Activated effector memory CD4-positive, alpha-beta T cell treated with anti-CD3 and anti-CD28 coated beads, Interleukin-2, amount 50 U/mL, for 16 hours (primary cell): ENCODE measurements at regions not wholly inside any gene's neighbourhood (a gene's known extent, or its start where the extent isn't known, plus 50 kb on each side); places are given as distances from the start of the nearest gene placed in this dataset.
"Not testable (repeated sequence)": the region's sequence is repeated elsewhere in the genome, so short reads cannot be mapped to it uniquely, and the experiment has no call there.

Source experiments
- DNase-seq: peaks from one replicate; pipeline ENCODE4 v3.0.0-alpha.2; 2020

- DNase-seq: no peak
These were observed 228.7 kb upstream of the FZD8 start for GRCh38 chr10:35870665-35871310.

GRCh38 chr10:35858676-35859283 is 216.7 kb upstream of the FZD8 start:
- not testable (repeated sequence) for DNase-seq

- no peak for DNase-seq
These were observed 215.8 kb upstream of the FZD8 start for GRCh38 chr10:35857860-35858259.

DNA sequence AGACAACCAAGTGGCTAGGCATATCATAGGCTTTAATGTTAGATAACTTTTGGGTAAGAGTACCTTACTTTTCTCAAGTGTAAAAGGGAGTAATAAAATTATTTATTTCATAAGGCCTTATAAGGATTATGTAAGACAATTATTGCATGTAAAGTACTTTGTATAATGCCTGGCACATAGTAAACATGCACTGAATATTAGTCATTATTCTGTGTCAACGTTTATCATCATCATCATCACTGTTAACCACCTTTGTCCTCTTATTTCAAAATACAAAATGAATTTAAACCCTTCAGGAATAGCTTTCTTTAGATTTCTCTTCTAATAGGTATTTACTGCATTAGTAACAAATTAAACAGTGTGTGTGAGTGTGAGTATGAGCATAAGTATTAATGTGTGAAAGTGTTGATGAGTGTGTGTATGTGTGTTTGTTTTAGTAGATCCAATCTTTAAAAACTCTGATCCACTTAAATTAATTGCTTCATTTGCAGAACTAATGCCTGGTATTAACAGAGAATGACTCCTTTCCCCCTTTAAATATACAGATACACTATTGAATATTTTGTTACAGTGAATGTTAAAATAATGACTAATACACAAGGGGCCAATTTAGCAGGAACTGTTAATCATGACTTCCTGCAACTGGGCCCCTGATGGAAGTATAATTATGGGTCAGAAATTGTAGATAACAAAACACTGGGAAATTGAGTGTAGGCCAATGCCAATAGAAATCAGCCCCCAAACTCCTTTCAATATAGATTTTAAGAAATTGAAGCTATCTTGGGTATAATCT is 213.3 kb upstream of the FZD8 start:
- no peak for DNase-seq

DNA sequence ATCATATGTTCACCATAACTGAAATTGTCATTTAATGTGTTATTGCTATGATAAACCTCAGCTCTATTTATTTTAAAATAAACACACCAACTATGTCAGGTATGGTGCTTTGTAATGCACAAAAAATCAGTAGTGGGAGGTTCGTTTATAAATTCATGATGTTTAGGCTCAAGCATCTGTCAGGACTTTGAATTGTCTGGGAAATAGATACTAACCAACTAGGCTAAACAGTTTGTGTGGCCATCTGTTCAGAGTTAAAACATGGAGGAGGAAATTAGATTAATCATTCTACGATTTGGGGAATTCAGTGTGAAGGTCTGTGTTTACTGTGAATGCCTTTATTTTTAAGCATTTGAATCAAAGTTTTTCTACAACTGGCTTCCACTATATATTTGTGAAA is 212.6 kb upstream of the FZD8 start:
- no peak for DNase-seq

GRCh38 chr10:35852721-35853120 is 210.6 kb upstream of the FZD8 start:
- DNase-seq: no peak

DNA sequence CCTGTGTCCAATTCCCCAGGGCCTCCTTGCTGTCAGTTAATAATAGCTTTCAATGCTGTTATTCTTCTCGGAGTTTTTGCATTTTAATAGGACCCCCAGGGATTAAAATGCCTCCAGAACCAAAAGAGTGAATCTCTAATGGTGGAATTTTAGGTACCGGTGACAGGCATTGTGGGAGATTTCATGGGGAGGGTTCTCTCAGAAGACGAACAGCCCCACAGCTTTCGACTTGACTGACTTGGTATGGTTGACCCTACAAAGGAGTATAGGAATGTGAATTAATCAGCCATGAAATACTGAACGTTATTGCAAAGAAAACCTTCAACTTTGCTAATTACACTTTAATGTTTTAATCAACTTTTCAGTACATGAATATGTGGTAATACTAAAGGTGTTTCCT is 206.3 kb upstream of the FZD8 start:
- no peak for DNase-seq

GRCh38 chr10:35844686-35845085 is 202.6 kb upstream of the FZD8 start:
- no peak for DNase-seq

DNA sequence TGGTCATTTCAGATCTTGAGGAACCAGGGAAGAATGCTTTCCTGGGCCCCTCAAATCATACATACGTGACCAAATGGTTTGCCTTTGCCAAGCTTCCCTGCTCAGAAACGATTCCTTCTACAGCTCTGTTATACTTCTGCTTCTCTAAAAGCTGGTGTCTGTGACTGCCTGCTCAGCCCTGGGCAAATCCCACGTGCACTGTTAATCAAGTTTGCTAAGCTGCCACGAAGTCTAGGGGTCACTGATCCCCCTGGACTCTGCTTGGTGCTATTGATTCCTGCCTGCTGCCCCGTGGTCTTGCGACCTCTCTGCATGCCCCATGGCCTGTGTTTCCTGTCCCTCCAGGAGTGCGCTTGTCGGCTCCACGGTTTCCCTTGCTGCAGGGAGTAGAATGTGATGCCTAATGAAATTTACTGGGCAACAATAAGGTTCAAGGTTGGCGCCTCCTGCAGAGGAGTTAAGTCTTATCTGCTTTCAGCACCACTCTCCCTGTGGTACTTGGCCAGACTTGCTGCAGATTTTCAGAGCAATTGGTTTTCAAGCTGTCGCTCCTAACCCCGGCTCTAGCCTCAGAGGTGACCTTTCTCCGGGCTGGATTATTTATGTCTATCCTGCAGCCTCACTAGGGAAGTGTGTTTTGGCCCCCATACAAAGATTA is 201.6 kb upstream of the FZD8 start:
- no peak for DNase-seq

- no peak for DNase-seq
These were observed 196.0 kb upstream of the FZD8 start for GRCh38 chr10:35838054-35838453.

DNA sequence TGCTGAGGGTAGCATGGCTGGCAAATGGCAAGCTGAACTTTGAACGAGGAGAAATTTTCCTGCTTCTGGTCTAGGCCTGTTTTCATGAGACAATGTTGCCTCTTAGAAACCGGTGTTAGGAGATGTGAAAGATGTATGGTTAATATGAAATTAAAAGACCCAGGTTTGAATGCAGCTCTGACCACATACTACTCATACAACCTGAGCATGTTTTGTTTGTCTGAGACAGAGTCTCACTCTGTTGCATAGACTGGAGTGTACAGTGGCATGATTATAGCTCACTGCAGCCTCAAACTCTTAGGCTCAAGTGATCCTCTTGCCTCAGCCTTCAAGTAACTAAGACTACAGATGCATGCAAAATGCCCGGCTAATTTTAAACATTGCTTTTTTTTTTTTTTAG is 193.4 kb upstream of the FZD8 start:
- DNase-seq: no peak

DNA sequence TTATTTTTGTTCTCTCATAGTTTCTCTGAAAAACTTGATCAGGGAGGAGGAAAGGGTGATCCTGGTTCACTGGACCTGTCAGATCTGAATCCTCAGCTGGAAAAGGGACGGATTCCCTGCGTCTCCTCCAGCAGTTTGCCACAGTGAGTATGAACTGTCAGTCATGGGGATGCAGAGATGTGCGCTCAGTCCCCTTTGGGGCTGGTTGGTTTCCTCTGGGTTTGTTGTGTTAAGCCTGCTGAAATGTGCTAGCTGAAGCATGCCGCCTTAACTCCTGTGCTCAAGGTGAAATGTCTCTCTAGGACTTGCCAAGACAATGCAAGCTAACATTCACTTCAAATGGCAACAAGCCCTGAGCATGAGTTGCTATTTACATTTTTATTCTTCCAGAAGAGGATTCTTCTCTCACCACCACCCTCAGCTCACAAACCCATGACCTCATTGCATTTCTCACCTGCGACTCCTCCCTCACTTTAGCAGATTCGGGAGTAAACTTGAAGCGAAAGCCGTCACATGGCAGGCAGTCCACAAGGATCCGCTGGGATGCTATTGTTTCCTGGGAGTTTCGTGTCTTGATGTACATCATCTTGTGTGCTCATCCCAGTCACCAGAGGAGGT is 192.9 kb upstream of the FZD8 start:
- no peak for DNase-seq

GRCh38 chr10:35827783-35828182 is 185.7 kb upstream of the FZD8 start:
- DNase-seq: no peak

DNA sequence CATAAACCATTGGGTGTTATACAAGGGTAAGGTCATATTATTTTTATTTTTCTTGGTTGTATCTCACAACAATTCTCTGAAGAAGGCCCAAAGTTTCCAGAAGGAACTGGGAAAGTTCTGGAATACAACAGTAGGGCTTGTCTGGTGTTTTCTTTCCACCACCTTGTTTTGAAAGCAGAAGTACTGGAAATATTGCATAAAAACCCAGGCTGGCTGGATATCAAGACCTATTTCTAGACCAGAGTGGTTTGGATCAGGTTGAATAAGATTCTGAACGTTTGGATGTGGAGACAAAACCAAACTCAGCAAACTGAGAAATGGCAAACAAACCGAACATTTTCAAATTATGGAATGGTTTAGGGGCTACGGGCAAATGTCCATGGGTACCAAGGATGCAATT is 182.6 kb upstream of the FZD8 start:
- DNase-seq: no peak

DNA sequence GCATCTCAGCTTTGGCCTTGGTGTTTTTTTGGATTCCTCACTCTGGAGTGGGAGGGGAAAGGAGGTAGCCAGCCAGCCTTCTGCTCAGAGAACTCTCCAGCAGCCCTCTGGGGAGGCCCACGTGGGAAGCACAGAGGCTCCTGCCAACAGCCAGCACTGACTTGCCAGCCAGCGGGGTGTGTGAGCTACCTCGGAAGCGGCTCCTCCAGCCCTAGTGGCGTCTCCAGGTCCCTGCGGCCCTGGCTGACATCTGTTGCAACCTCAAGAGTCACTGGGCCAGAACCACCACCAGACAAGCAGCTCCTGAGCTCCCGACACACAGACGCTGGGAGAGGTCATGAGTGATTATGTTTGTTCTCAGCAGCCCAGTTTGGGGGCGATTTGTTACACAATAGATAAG is 180.2 kb upstream of the FZD8 start:
- no peak for DNase-seq

DNA sequence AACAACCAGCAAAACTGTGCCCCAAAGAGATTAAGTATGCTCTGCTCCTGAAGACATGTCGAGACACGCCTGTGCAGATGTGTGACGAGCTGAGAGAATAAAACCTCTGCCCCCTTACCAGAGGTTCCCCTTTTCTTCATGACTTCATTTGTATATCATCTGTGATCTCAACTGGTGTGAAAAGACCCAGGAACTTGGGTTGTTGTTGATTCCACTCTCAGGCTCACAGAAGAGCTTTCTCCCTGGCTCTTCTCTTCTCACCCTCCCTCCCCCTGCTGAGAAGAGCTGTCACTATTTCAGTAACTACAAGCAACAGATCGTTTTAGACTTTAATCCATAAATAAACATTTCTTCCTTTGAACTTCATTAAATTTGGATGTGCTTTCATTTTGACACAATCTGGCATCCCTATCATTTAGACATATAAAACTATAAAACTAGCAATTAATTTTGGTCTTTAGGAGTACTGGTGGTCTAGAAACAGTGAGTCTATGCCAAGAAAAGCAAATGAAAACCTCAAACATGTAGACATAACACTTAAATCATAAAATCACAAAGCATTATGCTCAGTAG is 179.3 kb upstream of the FZD8 start:
- no peak for DNase-seq

- DNase-seq: no peak
These were observed 177.6 kb upstream of the FZD8 start for GRCh38 chr10:35819736-35820135.

GRCh38 chr10:35819011-35819410 is 176.9 kb upstream of the FZD8 start:
- no peak for DNase-seq

DNA sequence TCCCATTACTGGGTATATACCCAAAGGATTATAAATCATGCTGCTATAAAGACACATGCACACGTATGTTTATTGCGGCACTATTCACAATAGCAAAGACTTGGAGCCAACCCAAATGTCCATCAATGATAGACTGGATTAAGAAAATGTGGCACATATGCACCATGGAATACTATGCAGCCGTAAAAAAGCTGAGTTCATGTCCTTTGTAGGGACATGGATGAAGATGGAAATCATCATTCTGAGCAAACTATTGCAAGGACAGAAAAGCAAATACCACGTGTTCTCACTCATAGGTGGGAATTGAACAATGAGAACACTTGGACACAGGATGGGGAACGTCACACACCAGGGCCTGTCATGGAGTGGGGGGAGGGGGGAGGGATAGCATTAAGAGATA is 175.0 kb upstream of the FZD8 start:
- DNase-seq: not testable (repeated sequence)

DNA sequence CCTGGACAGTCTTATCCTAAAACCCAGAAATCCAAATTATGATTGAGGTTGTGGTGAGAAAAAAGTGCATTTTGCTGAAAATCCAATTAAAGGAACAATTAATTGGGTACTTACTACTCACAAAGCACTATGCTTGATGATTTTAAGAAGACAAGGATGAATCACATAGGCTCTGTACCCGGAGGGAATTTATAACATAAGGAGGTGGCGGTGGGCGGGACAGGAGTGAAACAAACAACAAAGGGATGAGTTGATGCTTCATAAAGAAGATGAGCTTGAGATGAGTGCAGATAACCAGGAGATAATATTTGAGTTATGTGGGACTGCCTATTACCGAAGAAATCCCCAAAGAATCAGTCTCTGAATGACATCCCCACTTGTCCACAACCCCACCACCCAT is 171.1 kb upstream of the FZD8 start:
- DNase-seq: no peak

DNA sequence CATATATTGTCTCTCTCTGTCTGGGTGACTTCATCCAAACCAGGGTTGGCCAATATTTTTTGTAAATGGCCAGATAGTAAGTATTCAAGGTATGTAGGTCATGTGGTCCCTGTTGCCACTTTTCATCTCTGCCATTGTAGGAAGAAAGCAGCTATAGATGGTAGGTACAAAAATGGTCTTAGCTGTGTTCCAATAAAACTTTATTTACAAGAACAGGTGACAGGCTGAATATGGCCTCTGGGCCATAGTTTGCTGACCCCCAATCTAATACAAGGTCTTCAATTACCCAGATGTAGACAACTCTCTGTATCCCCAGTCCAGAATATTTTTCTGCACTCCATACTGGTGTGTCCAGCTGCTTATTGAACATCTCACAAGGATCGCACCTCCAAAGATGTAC is 166.2 kb upstream of the FZD8 start:
- DNase-seq: no peak

- DNase-seq: no peak
These were observed 160.9 kb upstream of the FZD8 start for GRCh38 chr10:35803046-35803445.

DNA sequence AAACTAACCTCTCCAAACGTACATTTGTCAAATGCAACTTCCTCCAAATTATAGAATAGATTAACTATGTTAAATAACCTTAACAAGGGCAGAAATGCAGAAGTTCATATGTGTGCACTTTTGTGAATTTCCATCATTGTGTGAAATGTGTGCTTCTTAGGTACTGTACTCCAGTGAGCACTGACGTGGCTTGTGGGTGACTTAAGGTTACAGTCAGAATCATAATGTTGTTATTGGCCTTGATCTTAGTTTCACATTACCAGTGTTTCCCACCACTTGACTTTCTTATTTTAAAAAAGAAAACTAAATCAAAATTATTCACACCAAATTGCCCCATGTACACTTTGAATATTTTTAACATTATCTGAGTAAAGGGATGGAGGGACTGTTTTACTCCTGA is 155.1 kb upstream of the FZD8 start:
- DNase-seq: no peak
